Testis (tissue), 2 donors: ENCODE measurements at regions not wholly inside any gene's neighbourhood (a gene's known extent, or its start where the extent isn't known, plus 50 kb on each side); places are given as distances from the start of the nearest gene placed in this dataset.

ENCODE experiments used
- DNase-seq: peaks from one replicate; pipeline ENCODE4 v3.0.0-alpha.2; 2019
- H3K27ac ChIP-seq, 2 donors: fragments of 200-600 bp; sonication (generic); one replicate each; pipeline ENCODE4 v1.5.1; 2019
- H3K27me3 ChIP-seq: fragments of 200-600 bp; sonication (generic); one replicate; pipeline ENCODE4 v1.5.1; 2019
- H3K36me3 ChIP-seq: fragments of 200-600 bp; sonication (generic); one replicate; pipeline ENCODE4 v1.5.1; 2017; ENCODE audit warnings: low read depth; ENCODE audit errors: missing control alignments
- H3K4me1 ChIP-seq: fragments of 200-600 bp; sonication (generic); one replicate; pipeline ENCODE4 v1.5.1; 2019
- H3K4me3 ChIP-seq, 2 donors: fragments of 200-600 bp; sonication (generic); one replicate each; pipeline ENCODE4 v1.5.1; 2017 to 2019
- H3K9me3 ChIP-seq: fragments of 200-600 bp; sonication (generic); one replicate; pipeline ENCODE4 v1.5.1; 2017
- CTCF ChIP-seq, 3 experiments: fragments of 450-650 bp in 2 of 3; fragments of 200-600 bp in 1 of 3; sonication (generic) in 1 of 3; IDR thresholded peaks; one replicate each; pipeline ENCODE4 v1.5.1; 2016 to 2019; ENCODE audit warnings: antibody characterized with exemption in 3 of 3, mild to moderate bottlenecking in 2 of 3, moderate library complexity in 1 of 3
- POLR2A ChIP-seq: fragments of 450-650 bp; IDR thresholded peaks from one replicate; pipeline ENCODE4 v1.6.1; 2017; ENCODE audit warnings: antibody characterized with exemption, mild to moderate bottlenecking, moderate library complexity
- WGBS, 2 donors: methylation state at CpG; one replicate each; pipeline ENCODE4 v1.1.5; 2018; 5-methylcytosine and 5-hydroxymethylcytosine counted together
- intact Hi-C: fragments of 100-400 bp; cut with DNase I; formaldehyde crosslinking; loops from one replicate; pipeline ENCODE4 v1.15.1; 2023; ENCODE audit warnings: low total_unique reads

- Histone ChIP-seq H3K4me3 (no peak overlapping the region), H3K9me3 (no peaks in the 10 kb centered on the region), H3K4me1 (no peaks in the 10 kb centered on the region), H3K27ac (no peak overlapping the region), H3K27me3 (no peaks in the 10 kb centered on the region), H3K36me3 (no peaks in the 10 kb centered on the region)
- intact Hi-C loops, result no loop called here
- 38 to 45% methylated on average over 1 of the region's 1 CpG for WGBS, 2 donors
- TF ChIP-seq POLR2A (no peak), CTCF (IDR thresholded peaks at IDR 0.05) (no peak)
- no peak for DNase-seq
These were observed 104.3 kb upstream of the PPFIA2 start for GRCh38 chr12:81863406-81863805.

GRCh38 chr12:81859521-81859920, 100.4 kb upstream of the PPFIA2 start:
- Histone ChIP-seq H3K4me1 (no peaks in the 10 kb centered on the region), H3K36me3 (no peaks in the 10 kb centered on the region), H3K9me3 (no peaks in the 10 kb centered on the region), H3K4me3 (no peak overlapping the region), H3K27ac (no peak overlapping the region), H3K27me3 (no peaks in the 10 kb centered on the region)
- DNase-seq, result no peak
- no peak for TF ChIP-seq CTCF (IDR thresholded peaks at IDR 0.05)
- TF ChIP-seq POLR2A, result no peak
- intact Hi-C loops, result no loop called here
- WGBS, 2 donors, result 47 to 54% methylated on average over 3 of the region's 3 CpGs

GRCh38 chr12:81843599-81843998, 84.4 kb upstream of the PPFIA2 start:
- Histone ChIP-seq H3K27ac (no peak overlapping the region), H3K27me3 (no peaks in the 10 kb centered on the region), H3K9me3 (no peaks in the 10 kb centered on the region), H3K4me3 (no peak overlapping the region), H3K36me3 (no peaks in the 10 kb centered on the region), H3K4me1 (no peaks in the 10 kb centered on the region)
- TF ChIP-seq CTCF (IDR thresholded peaks at IDR 0.05), result no peak
- TF ChIP-seq POLR2A, result no peak
- no peak for DNase-seq
- intact Hi-C loops, result no loop called here

GRCh38 chr12:81835783-81836182, 76.6 kb upstream of the PPFIA2 start:
- Histone ChIP-seq H3K27me3 (no peaks in the 10 kb centered on the region), H3K36me3 (no peaks in the 10 kb centered on the region), H3K4me3 (no peak overlapping the region), H3K4me1 (no peaks in the 10 kb centered on the region), H3K9me3 (no peaks in the 10 kb centered on the region), H3K27ac (no peak overlapping the region)
- DNase-seq, result no peak
- 70 to 75% methylated on average over 3 of the region's 3 CpGs for WGBS, 2 donors
- intact Hi-C loops, result no loop called here
- no peak for TF ChIP-seq CTCF (IDR thresholded peaks at IDR 0.05)
- no peak for TF ChIP-seq POLR2A

GRCh38 chr12:81819991-81820633, 61.0 kb upstream of the PPFIA2 start:
- no peaks in the 10 kb centered on the region for H3K9me3 ChIP-seq
- intact Hi-C loops, result no loop called here
- H3K4me1 ChIP-seq, result no peaks in the 10 kb centered on the region
- H3K27ac ChIP-seq, result no peak overlapping the region
- H3K4me3 ChIP-seq, result no peak overlapping the region
- H3K36me3 ChIP-seq, result no peaks in the 10 kb centered on the region
- H3K27me3 ChIP-seq, result no peaks in the 10 kb centered on the region
- TF ChIP-seq POLR2A (no peak), CTCF (IDR thresholded peaks at IDR 0.05) (no peak)
- DNase-seq, result no peak
